Fibroblast of lung (primary cell): ENCODE measurements at regions not wholly inside any gene's neighbourhood (a gene's known extent, or its start where the extent isn't known, plus 50 kb on each side); places are given as distances from the start of the nearest gene placed in this dataset.

Experiments used
- DNase-seq, 2 donors: peaks; one replicate each; pipeline versions ENCODE4 v3.0.0 to v3.0.0-alpha.2; 2010; ENCODE audit warnings: low read depth in 2 of 2
- H2AFZ ChIP-seq: 2 replicates; pipeline ENCODE4 v1.5.1; 2012; ENCODE audit warnings: low read length, control low read depth, inconsistent platforms
- H3K27ac ChIP-seq: 2 replicates; pipeline ENCODE4 v1.5.1; 2011; ENCODE audit warnings: low read length, control low read depth; ENCODE audit not compliant: insufficient read depth
- H3K27me3 ChIP-seq: 2 replicates; pipeline ENCODE4 v1.5.1; 2011; ENCODE audit warnings: mild to moderate bottlenecking, low read length; ENCODE audit not compliant: control insufficient read depth, insufficient read depth
- H3K36me3 ChIP-seq: 2 replicates; pipeline ENCODE4 v1.5.1; 2011; ENCODE audit warnings: low read length; ENCODE audit not compliant: control insufficient read depth, insufficient read depth
- H3K4me1 ChIP-seq: 2 replicates; pipeline ENCODE4 v1.5.1; 2011; ENCODE audit warnings: low read length; ENCODE audit not compliant: control insufficient read depth, insufficient read depth; ENCODE audit errors: extremely low read depth
- H3K4me2 ChIP-seq: 2 replicates; pipeline ENCODE4 v1.5.1; 2011; ENCODE audit warnings: low read length, control low read depth; ENCODE audit not compliant: insufficient read depth; ENCODE audit errors: extremely low read depth
- H3K4me3 ChIP-seq, 4 experiments: fragments of 200-600 bp in 1 of 4; sonication (generic) in 1 of 4; replicated peaks in 1 of 4; 2 replicates each; pipeline ENCODE4 v1.5.1; 2011 to 2016; ENCODE audit warnings: low read length in 4 of 4, low read depth in 3 of 4, mild to moderate bottlenecking in 3 of 4, control low read depth in 2 of 4, inconsistent platforms in 1 of 4, mixed read lengths in 1 of 4; ENCODE audit not compliant: insufficient read depth in 1 of 4; ENCODE audit errors: control extremely low read depth in 1 of 4
- H3K79me2 ChIP-seq: 2 replicates; pipeline ENCODE4 v1.5.1; 2012; ENCODE audit warnings: mild to moderate bottlenecking, low read length, inconsistent platforms; ENCODE audit not compliant: control insufficient read depth, insufficient read depth
- H3K9ac ChIP-seq: 2 replicates; pipeline ENCODE4 v1.5.1; 2011; ENCODE audit warnings: mild to moderate bottlenecking, low read length, control low read depth; ENCODE audit not compliant: insufficient read depth
- H3K9me3 ChIP-seq: 2 replicates; pipeline ENCODE4 v1.5.1; 2012; ENCODE audit warnings: low read depth, low read length; ENCODE audit not compliant: control insufficient read depth, insufficient read depth
- H4K20me1 ChIP-seq: 2 replicates; pipeline ENCODE4 v1.5.1; 2011; ENCODE audit warnings: low read length; ENCODE audit not compliant: control insufficient read depth, insufficient read depth; ENCODE audit errors: extremely low read depth
- EZH2 ChIP-seq: IDR thresholded peaks from 2 replicates; pipeline ENCODE4 v1.5.1; 2012; ENCODE audit warnings: low read length, control low read depth, mild to moderate bottlenecking; ENCODE audit errors: missing control alignments
- TF ChIP-seq, protein P1 (sequence below), 2 donors: IDR thresholded peaks in 1 of 2; conservative IDR thresholded peaks in 1 of 2; 1 replicate in 1 of 2; 2 replicates in 1 of 2; pipeline ENCODE4 v1.5.1; 2011 to 2012; ENCODE audit warnings: low read length in 2 of 2, control low read depth in 1 of 2, inconsistent platforms in 1 of 2, low read depth in 1 of 2, mild to moderate bottlenecking in 1 of 2

DNA sequence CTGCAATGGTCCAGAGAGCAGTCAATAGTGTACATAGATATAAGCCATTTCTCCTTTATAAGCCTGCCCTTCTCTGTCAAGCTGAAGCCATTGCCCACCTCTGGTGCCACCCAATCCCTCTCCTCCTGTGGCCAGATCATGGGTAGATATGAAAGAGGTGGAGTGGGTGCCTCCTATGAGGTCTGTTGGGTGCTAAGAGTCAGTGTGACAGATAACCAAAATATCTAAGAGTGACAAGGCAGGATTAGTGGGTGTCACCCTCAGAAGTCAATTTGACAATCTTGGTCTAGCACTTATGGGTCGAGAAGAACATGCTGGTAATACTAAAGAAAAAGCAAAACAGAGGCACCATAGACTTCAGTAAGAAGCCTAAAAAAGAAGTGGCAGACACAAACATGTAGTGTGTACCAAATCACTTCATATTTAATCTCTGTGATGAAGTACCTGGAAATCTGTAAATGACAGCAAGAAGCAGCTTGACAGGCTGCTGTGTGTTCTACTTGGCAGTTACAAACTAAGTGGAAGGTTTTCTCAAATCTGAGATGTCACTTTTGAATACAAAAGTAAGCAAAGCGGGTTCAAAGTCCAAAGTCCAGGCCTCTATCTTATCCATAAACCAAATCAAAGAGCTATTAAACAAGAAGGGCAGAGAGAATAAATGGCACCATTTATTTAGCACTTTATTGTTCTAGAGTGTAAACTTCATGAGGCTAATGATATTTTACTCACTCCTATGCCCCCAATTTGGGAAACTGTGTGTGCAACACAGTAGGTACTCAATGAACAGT lies 118.9 kb upstream of the EOMES start:
- H4K20me1 ChIP-seq = no peaks in the 10 kb centered on the region
- H3K4me1 ChIP-seq = no peaks in the 10 kb centered on the region
- H3K36me3 ChIP-seq = no peaks in the 10 kb centered on the region
- no peaks in the 10 kb centered on the region for H3K9me3 ChIP-seq
- H3K4me2 ChIP-seq = no peak overlapping the region
- H3K27me3 ChIP-seq = no peaks in the 10 kb centered on the region
- TF ChIP-seq EZH2 = no peak
- TF ChIP-seq, protein P1, sequence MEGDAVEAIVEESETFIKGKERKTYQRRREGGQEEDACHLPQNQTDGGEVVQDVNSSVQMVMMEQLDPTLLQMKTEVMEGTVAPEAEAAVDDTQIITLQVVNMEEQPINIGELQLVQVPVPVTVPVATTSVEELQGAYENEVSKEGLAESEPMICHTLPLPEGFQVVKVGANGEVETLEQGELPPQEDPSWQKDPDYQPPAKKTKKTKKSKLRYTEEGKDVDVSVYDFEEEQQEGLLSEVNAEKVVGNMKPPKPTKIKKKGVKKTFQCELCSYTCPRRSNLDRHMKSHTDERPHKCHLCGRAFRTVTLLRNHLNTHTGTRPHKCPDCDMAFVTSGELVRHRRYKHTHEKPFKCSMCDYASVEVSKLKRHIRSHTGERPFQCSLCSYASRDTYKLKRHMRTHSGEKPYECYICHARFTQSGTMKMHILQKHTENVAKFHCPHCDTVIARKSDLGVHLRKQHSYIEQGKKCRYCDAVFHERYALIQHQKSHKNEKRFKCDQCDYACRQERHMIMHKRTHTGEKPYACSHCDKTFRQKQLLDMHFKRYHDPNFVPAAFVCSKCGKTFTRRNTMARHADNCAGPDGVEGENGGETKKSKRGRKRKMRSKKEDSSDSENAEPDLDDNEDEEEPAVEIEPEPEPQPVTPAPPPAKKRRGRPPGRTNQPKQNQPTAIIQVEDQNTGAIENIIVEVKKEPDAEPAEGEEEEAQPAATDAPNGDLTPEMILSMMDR (conservative IDR thresholded peaks at IDR 0.05 in 1 of 2, IDR thresholded peaks at IDR 0.05 in 1 of 2; ENCODE audit: low read depth in 1 of 2, low read length in 2 of 2) = no peak
- H3K4me3 ChIP-seq = no peak overlapping the region
- no peak overlapping the region for H3K27ac ChIP-seq
- no peaks in the 10 kb centered on the region for H3K79me2 ChIP-seq
- H3K9ac ChIP-seq = no peak overlapping the region
- DNase-seq = no peak
- H2AFZ ChIP-seq = no peak overlapping the region

DNA sequence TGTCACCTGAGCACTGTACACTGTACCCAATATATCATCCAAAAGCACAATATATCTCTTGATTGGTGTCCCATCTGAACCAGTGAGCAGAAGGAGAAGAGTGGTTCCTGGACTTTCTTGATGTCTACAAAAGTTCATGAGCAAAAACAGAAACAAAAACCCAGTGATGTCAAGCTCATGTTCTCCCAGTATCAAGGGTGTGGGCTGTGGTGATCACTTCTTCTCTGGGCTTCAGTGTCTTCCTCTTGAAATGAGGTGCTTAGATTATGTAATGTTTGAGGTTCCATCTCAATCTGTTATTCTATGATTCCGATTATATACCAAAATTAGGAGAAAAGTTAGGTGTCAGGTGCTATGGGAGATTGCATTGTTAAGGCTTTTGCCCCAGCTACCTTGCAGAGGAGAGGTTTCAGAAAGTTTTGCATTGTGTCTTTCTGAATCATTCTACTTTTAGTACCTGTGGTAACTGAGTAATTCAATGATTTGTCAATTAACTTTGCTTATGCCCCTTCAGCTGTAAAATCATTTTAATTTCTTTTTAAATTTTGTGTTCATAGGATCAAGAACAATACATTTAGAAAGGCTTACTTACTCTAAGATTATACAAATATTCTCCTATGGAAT lies 122.0 kb upstream of the EOMES start:
- no peak for TF ChIP-seq EZH2
- TF ChIP-seq, protein P1 (conservative IDR thresholded peaks at IDR 0.05 in 1 of 2, IDR thresholded peaks at IDR 0.05 in 1 of 2; ENCODE audit: low read depth in 1 of 2, low read length in 2 of 2) = no peak
- no peak overlapping the region for H3K9ac ChIP-seq

DNA sequence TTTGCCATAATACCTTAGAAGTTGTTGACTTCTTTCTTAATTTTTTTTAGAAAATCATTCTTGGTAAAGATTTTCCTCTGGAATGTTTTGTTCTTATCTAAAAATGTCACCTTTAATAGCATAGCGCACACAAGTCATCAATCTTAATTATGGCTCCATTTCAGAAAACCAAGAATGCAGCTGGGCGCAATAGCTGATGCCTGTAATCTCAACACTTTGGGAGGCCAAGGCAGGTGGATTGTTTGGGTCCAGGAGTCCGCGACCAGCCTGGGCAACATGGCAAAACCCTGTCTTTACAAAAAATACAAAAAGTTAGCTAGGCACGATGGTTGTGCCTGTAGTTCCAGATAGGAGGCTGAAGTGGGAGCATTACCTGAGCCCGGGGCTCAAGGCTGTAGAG lies 125.6 kb upstream of the EOMES start:
- Histone ChIP-seq H3K27me3 (no peaks in the 10 kb centered on the region), H4K20me1 (no peaks in the 10 kb centered on the region), H3K36me3 (no peaks in the 10 kb centered on the region), H3K9ac (no peak overlapping the region), H3K4me1 (no peaks in the 10 kb centered on the region), H3K79me2 (no peaks in the 10 kb centered on the region), H2AFZ (no peak overlapping the region), H3K27ac (no peak overlapping the region), H3K9me3 (no peaks in the 10 kb centered on the region), H3K4me2 (no peak overlapping the region), H3K4me3 (no peak overlapping the region)
- DNase-seq = no peak
- TF ChIP-seq, protein P1 (conservative IDR thresholded peaks at IDR 0.05 in 1 of 2, IDR thresholded peaks at IDR 0.05 in 1 of 2; ENCODE audit: low read depth in 1 of 2, low read length in 2 of 2) = no peak
- no peak for TF ChIP-seq EZH2

More for the DNA sequence above, 122.0 kb upstream of the EOMES start:
- Histone ChIP-seq H3K4me3 (no peak overlapping the region), H3K4me2 (no peak overlapping the region), H3K27me3 (no peaks in the 10 kb centered on the region), H2AFZ (no peak overlapping the region), H3K27ac (no peak overlapping the region), H3K9me3 (no peaks in the 10 kb centered on the region), H3K36me3 (no peaks in the 10 kb centered on the region), H4K20me1 (no peaks in the 10 kb centered on the region), H3K79me2 (no peaks in the 10 kb centered on the region), H3K4me1 (no peaks in the 10 kb centered on the region)
- DNase-seq = no peak
